Activated T-helper 17 cell treated with anti-CD3 and anti-CD28 coated beads, Interleukin-2, amount 50 U/mL, for 72 hours (primary cell): ENCODE measurements at regions not wholly inside any gene's neighbourhood (a gene's known extent, or its start where the extent isn't known, plus 50 kb on each side); places are given as distances from the start of the nearest gene placed in this dataset.

Experiments used
- ATAC-seq: fragments of 150-1000 bp; cut with Tn5 transposase; replicated peaks from 2 replicates; pipeline ENCODE4 v1.10.0; 2021; ENCODE audit warnings: mild to moderate bottlenecking, moderate library complexity
- H3K27ac Mint-ChIP-seq: one replicate; pipeline ENCODE4 v1.8.0; 2022; ENCODE audit warnings: mixed read lengths
- H3K27me3 Mint-ChIP-seq: one replicate; pipeline ENCODE4 v1.8.0; 2022; ENCODE audit warnings: mixed read lengths
- H3K36me3 Mint-ChIP-seq: one replicate; pipeline ENCODE4 v1.8.0; 2022; ENCODE audit warnings: low read depth, mild to moderate bottlenecking, mixed read lengths
- H3K4me1 Mint-ChIP-seq: one replicate; pipeline ENCODE4 v1.8.0; 2022; ENCODE audit warnings: mixed read lengths
- H3K4me3 Mint-ChIP-seq: one replicate; pipeline ENCODE4 v1.8.0; 2022; ENCODE audit warnings: mild to moderate bottlenecking, mixed read lengths
- H3K9me3 Mint-ChIP-seq: one replicate; pipeline ENCODE4 v1.8.0; 2022; ENCODE audit warnings: mixed read lengths

GRCh38 chr1:162944974-162945674 lies 84.1 kb upstream of the CCDC190 start:
- H3K36me3 Mint-ChIP-seq = no peaks in the 10 kb centered on the region
- no peaks in the 10 kb centered on the region for H3K4me1 Mint-ChIP-seq
- H3K9me3 Mint-ChIP-seq = no peaks in the 10 kb centered on the region
- no peak overlapping the region for H3K27ac Mint-ChIP-seq
- no peak for ATAC-seq
- no peak overlapping the region for H3K4me3 Mint-ChIP-seq
- peaks cover 11% of the 10 kb centered on the region for H3K27me3 Mint-ChIP-seq

- no peak for ATAC-seq
- no peak overlapping the region for H3K27ac Mint-ChIP-seq
- peaks cover 19% of the 10 kb centered on the region for H3K27me3 Mint-ChIP-seq
- H3K9me3 Mint-ChIP-seq = no peaks in the 10 kb centered on the region
- no peak overlapping the region for H3K4me3 Mint-ChIP-seq
- H3K4me1 Mint-ChIP-seq = no peaks in the 10 kb centered on the region
- no peaks in the 10 kb centered on the region for H3K36me3 Mint-ChIP-seq
Measured at GRCh38 chr1:162943622-162944021, 82.6 kb upstream of the CCDC190 start.

GRCh38 chr1:162942916-162943559 lies 82.1 kb upstream of the CCDC190 start:
- no peaks in the 10 kb centered on the region for H3K36me3 Mint-ChIP-seq
- no peak overlapping the region for H3K4me3 Mint-ChIP-seq
- H3K4me1 Mint-ChIP-seq = no peaks in the 10 kb centered on the region
- no peaks in the 10 kb centered on the region for H3K9me3 Mint-ChIP-seq
- H3K27ac Mint-ChIP-seq = no peak overlapping the region
- no peak for ATAC-seq
- peaks cover 19% of the 10 kb centered on the region for H3K27me3 Mint-ChIP-seq

GRCh38 chr1:162941024-162941423 lies 80.0 kb upstream of the CCDC190 start:
- Mint-ChIP-seq H3K27me3 (peaks cover 19% of the 10 kb centered on the region), H3K27ac (no peak overlapping the region)
- no peak for ATAC-seq

GRCh38 chr1:162939035-162939434 lies 78.1 kb upstream of the CCDC190 start:
- H3K36me3 Mint-ChIP-seq = no peaks in the 10 kb centered on the region
- peaks cover 30% of the 10 kb centered on the region for H3K27me3 Mint-ChIP-seq
- H3K4me3 Mint-ChIP-seq = no peak overlapping the region
- no peak overlapping the region for H3K27ac Mint-ChIP-seq
- H3K4me1 Mint-ChIP-seq = no peaks in the 10 kb centered on the region
- H3K9me3 Mint-ChIP-seq = no peaks in the 10 kb centered on the region
- ATAC-seq = no peak

More at GRCh38 chr1:162941024-162941423, 80.0 kb upstream of the CCDC190 start:
- Mint-ChIP-seq H3K4me3 (no peak overlapping the region), H3K4me1 (no peaks in the 10 kb centered on the region), H3K9me3 (no peaks in the 10 kb centered on the region), H3K36me3 (no peaks in the 10 kb centered on the region)

GRCh38 chr1:162937716-162938395 lies 76.9 kb upstream of the CCDC190 start:
- Mint-ChIP-seq H3K36me3 (no peaks in the 10 kb centered on the region), H3K27me3 (peaks cover 30% of the 10 kb centered on the region), H3K4me1 (no peaks in the 10 kb centered on the region), H3K27ac (no peak overlapping the region), H3K4me3 (no peak overlapping the region), H3K9me3 (no peaks in the 10 kb centered on the region)
- ATAC-seq = no peak

- H3K4me3 Mint-ChIP-seq = no peak overlapping the region
- H3K27ac Mint-ChIP-seq = no peak overlapping the region
- no peaks in the 10 kb centered on the region for H3K9me3 Mint-ChIP-seq
- H3K4me1 Mint-ChIP-seq = no peaks in the 10 kb centered on the region
- ATAC-seq = no peak
- H3K36me3 Mint-ChIP-seq = no peaks in the 10 kb centered on the region
- H3K27me3 Mint-ChIP-seq = peaks cover 24% of the 10 kb centered on the region
Measured at GRCh38 chr1:162930976-162931560, 70.1 kb upstream of the CCDC190 start.

- ATAC-seq = no peak
- H3K36me3 Mint-ChIP-seq = no peaks in the 10 kb centered on the region
- no peak overlapping the region for H3K27ac Mint-ChIP-seq
- H3K27me3 Mint-ChIP-seq = peaks cover 25% of the 10 kb centered on the region
- H3K4me3 Mint-ChIP-seq = no peak overlapping the region
- no peaks in the 10 kb centered on the region for H3K9me3 Mint-ChIP-seq
- no peaks in the 10 kb centered on the region for H3K4me1 Mint-ChIP-seq
Measured at GRCh38 chr1:162930532-162930931, 69.6 kb upstream of the CCDC190 start.

GRCh38 chr1:162929177-162929576 lies 68.2 kb upstream of the CCDC190 start:
- no peaks in the 10 kb centered on the region for H3K36me3 Mint-ChIP-seq
- no peaks in the 10 kb centered on the region for H3K4me1 Mint-ChIP-seq
- no peak overlapping the region for H3K4me3 Mint-ChIP-seq
- H3K9me3 Mint-ChIP-seq = no peaks in the 10 kb centered on the region
- ATAC-seq = no peak
- H3K27ac Mint-ChIP-seq = no peak overlapping the region
- peaks cover 22% of the 10 kb centered on the region for H3K27me3 Mint-ChIP-seq

- H3K27me3 Mint-ChIP-seq = peaks cover 22% of the 10 kb centered on the region
- no peak overlapping the region for H3K4me3 Mint-ChIP-seq
- no peak overlapping the region for H3K27ac Mint-ChIP-seq
- no peaks in the 10 kb centered on the region for H3K9me3 Mint-ChIP-seq
- no peaks in the 10 kb centered on the region for H3K4me1 Mint-ChIP-seq
- H3K36me3 Mint-ChIP-seq = no peaks in the 10 kb centered on the region
- ATAC-seq = no peak
Measured at GRCh38 chr1:162928141-162928540, 67.2 kb upstream of the CCDC190 start.

- H3K36me3 Mint-ChIP-seq = no peaks in the 10 kb centered on the region
- H3K4me1 Mint-ChIP-seq = no peaks in the 10 kb centered on the region
- peaks cover 22% of the 10 kb centered on the region for H3K27me3 Mint-ChIP-seq
- no peak for ATAC-seq
- no peak overlapping the region for H3K27ac Mint-ChIP-seq
- no peaks in the 10 kb centered on the region for H3K9me3 Mint-ChIP-seq
- no peak overlapping the region for H3K4me3 Mint-ChIP-seq
Measured at GRCh38 chr1:162927421-162927820, 66.4 kb upstream of the CCDC190 start.

- no peaks in the 10 kb centered on the region for H3K4me1 Mint-ChIP-seq
- H3K9me3 Mint-ChIP-seq = no peaks in the 10 kb centered on the region
- H3K27ac Mint-ChIP-seq = no peak overlapping the region
- no peaks in the 10 kb centered on the region for H3K36me3 Mint-ChIP-seq
- peaks cover 22% of the 10 kb centered on the region for H3K27me3 Mint-ChIP-seq
- H3K4me3 Mint-ChIP-seq = no peak overlapping the region
- ATAC-seq = no peak
Measured at GRCh38 chr1:162926906-162927305, 65.9 kb upstream of the CCDC190 start.

- no peaks in the 10 kb centered on the region for H3K4me1 Mint-ChIP-seq
- ATAC-seq = no peak
- H3K36me3 Mint-ChIP-seq = no peaks in the 10 kb centered on the region
- peaks cover 9% of the 10 kb centered on the region for H3K27me3 Mint-ChIP-seq
- no peak overlapping the region for H3K4me3 Mint-ChIP-seq
- H3K9me3 Mint-ChIP-seq = no peaks in the 10 kb centered on the region
- H3K27ac Mint-ChIP-seq = no peak overlapping the region
Measured at GRCh38 chr1:162924179-162924578, 63.2 kb upstream of the CCDC190 start.

GRCh38 chr1:162922201-162922600 lies 61.2 kb upstream of the CCDC190 start:
- no peak overlapping the region for H3K4me3 Mint-ChIP-seq

GRCh38 chr1:162921311-162921710 lies 60.3 kb upstream of the CCDC190 start:
- Mint-ChIP-seq H3K4me3 (no peak overlapping the region), H3K4me1 (no peaks in the 10 kb centered on the region), H3K27ac (no peak overlapping the region), H3K36me3 (no peaks in the 10 kb centered on the region), H3K9me3 (no peaks in the 10 kb centered on the region), H3K27me3 (peaks cover 20% of the 10 kb centered on the region)
- no peak for ATAC-seq

More at GRCh38 chr1:162922201-162922600, 61.2 kb upstream of the CCDC190 start:
- Mint-ChIP-seq H3K27me3 (peaks cover 12% of the 10 kb centered on the region), H3K9me3 (no peaks in the 10 kb centered on the region), H3K27ac (no peak overlapping the region), H3K4me1 (no peaks in the 10 kb centered on the region), H3K36me3 (no peaks in the 10 kb centered on the region)
- ATAC-seq = no peak
